Right lobe of liver (tissue), 4 donors: ENCODE measurements at regions not wholly inside any gene's neighbourhood (a gene's known extent, or its start where the extent isn't known, plus 50 kb on each side); places are given as distances from the start of the nearest gene placed in this dataset.

Experiments
- POLR2A ChIP-seq: fragments of 450-650 bp; IDR thresholded peaks from one replicate; pipeline ENCODE4 v1.6.1; 2017; ENCODE audit warnings: antibody characterized with exemption, mild to moderate bottlenecking
- TF ChIP-seq, protein P1 (sequence below), 4 donors: fragments of 200-600 bp in 3 of 4; fragments of 450-650 bp in 1 of 4; IDR thresholded peaks; one replicate each; pipeline versions ENCODE4 v1.5.1 to v1.8.0; 2016 to 2022; ENCODE audit warnings: antibody characterized with exemption in 4 of 4, mild to moderate bottlenecking in 2 of 4
- donor health status: DM: no; HTN: no; CAD: no.
- donor health status: DM: no; HTN: no; CAD: no.
- donor health status: DM: no; HTN: yes; CAD: no.

GRCh38 chr3:99319961-99320360, 318.4 kb upstream of the COL8A1 start:
- TF ChIP-seq, protein P1, sequence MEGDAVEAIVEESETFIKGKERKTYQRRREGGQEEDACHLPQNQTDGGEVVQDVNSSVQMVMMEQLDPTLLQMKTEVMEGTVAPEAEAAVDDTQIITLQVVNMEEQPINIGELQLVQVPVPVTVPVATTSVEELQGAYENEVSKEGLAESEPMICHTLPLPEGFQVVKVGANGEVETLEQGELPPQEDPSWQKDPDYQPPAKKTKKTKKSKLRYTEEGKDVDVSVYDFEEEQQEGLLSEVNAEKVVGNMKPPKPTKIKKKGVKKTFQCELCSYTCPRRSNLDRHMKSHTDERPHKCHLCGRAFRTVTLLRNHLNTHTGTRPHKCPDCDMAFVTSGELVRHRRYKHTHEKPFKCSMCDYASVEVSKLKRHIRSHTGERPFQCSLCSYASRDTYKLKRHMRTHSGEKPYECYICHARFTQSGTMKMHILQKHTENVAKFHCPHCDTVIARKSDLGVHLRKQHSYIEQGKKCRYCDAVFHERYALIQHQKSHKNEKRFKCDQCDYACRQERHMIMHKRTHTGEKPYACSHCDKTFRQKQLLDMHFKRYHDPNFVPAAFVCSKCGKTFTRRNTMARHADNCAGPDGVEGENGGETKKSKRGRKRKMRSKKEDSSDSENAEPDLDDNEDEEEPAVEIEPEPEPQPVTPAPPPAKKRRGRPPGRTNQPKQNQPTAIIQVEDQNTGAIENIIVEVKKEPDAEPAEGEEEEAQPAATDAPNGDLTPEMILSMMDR (IDR thresholded peaks at IDR 0.05) = no peak
- TF ChIP-seq POLR2A = no peak
